Right cardiac atrium (tissue), 5 donors: ENCODE measurements at regions not wholly inside any gene's neighbourhood (a gene's known extent, or its start where the extent isn't known, plus 50 kb on each side); places are given as distances from the start of the nearest gene placed in this dataset.

ENCODE experiments used
- ATAC-seq, 2 donors: fragments of 200-7000 bp; cut with Tn5 transposase; one replicate each; pipeline versions ENCODE4 v1.8.0 to v1.9.1; 2020; ENCODE audit warnings: moderate library complexity in 2 of 2, mild to moderate bottlenecking in 1 of 2
- DNase-seq, 3 donors: peaks; one replicate each; pipeline ENCODE4 v3.0.0-alpha.2; 2020
- H3K27ac ChIP-seq: one replicate; pipeline ENCODE4 v1.5.1; 2013; ENCODE audit warnings: mild to moderate bottlenecking, low read length, control low read depth, moderate library complexity
- H3K27me3 ChIP-seq: one replicate; pipeline ENCODE4 v1.6.1; 2013; ENCODE audit not compliant: control insufficient read depth, insufficient read depth
- H3K4me1 ChIP-seq: one replicate; pipeline ENCODE4 v1.6.1; 2013; ENCODE audit warnings: low read length; ENCODE audit not compliant: control insufficient read depth, insufficient read depth
- H3K4me3 ChIP-seq: one replicate; pipeline ENCODE4 v1.5.1; 2013; ENCODE audit warnings: low read length, control low read depth
- H3K9me3 ChIP-seq: one replicate; pipeline ENCODE4 v1.6.1; 2013; ENCODE audit warnings: low read length; ENCODE audit not compliant: control insufficient read depth
- WGBS: extraction: QIAGEN DNeasy Blood & Tissue Kit; methylation state at CpG from one replicate; pipeline ENCODE4 v1.1.7; 2013; 5-methylcytosine and 5-hydroxymethylcytosine counted together
- intact Hi-C, 4 donors: fragments of 100-400 bp; cut with DNase I; formaldehyde crosslinking; loops; one replicate each; pipeline versions ENCODE4 v1.11.0 to v1.14.0; 2022 to 2023
- donor health status: healthy with polysubstance abuse.
- donor health status: DM: no; HTN: yes; CAD: no.
- donor health status: DM: no; HTN: no; CAD: no.
- donor health status: DM: no; HTN: yes; CAD: no; lungs with severe emphysema.
- donor health status: DM: yes; HTN: yes; CAD: no.

DNA sequence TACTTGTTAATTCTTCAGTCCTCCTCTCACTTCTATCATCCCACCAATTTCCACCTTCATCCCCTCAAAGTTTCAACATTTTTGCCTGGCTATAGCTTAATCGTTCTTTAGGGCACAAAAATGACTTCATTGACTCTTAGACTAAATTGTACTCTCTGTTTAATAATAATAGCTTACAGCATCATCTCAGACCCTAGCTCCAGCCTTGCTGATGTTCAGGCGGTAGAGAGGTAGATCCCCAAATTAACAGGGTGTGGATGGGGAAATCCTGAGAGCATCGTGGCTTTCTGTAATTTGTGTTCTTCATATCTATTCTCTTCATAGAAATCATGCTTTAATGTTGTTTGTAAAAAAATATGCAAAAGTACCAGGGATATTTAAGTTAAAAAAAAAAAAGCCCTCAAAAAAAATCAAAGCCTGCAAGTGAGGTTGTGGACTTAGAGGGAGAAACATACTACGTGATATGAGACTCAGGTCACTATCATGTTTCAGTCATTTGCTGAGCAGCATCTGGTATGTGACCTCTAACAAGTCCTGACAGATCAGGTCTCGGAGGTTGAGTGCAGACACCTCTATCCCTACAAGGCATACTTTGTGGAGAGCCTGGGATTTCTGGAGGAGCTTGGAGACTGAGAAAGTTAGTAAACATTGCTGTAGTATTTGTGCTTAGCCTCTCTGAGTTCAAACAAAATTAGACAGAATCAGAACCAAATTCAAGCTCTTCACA, 1063.3 kb upstream of the CITED2 start:
- DNase-seq (no peak), ATAC-seq (no peak)
- H3K27ac ChIP-seq: no peak overlapping the region
- H3K9me3 ChIP-seq: no peaks in the 10 kb centered on the region
- no peaks in the 10 kb centered on the region for H3K4me1 ChIP-seq
- intact Hi-C loops: no loop called here
- H3K27me3 ChIP-seq: no peaks in the 10 kb centered on the region
- WGBS: 81% methylated on average over 5 of the region's 5 CpGs
- H3K4me3 ChIP-seq: no peak overlapping the region

- WGBS: 59% methylated on average over 2 of the region's 2 CpGs
- Histone ChIP-seq H3K9me3 (no peaks in the 10 kb centered on the region), H3K4me3 (no peak overlapping the region), H3K27me3 (no peaks in the 10 kb centered on the region), H3K4me1 (no peaks in the 10 kb centered on the region), H3K27ac (no peak overlapping the region)
- intact Hi-C loops: no loop called here
- ATAC-seq (no peak), DNase-seq (no peak)
These were observed 1061.8 kb upstream of the CITED2 start for GRCh38 chr6:140436023-140436811.

DNA sequence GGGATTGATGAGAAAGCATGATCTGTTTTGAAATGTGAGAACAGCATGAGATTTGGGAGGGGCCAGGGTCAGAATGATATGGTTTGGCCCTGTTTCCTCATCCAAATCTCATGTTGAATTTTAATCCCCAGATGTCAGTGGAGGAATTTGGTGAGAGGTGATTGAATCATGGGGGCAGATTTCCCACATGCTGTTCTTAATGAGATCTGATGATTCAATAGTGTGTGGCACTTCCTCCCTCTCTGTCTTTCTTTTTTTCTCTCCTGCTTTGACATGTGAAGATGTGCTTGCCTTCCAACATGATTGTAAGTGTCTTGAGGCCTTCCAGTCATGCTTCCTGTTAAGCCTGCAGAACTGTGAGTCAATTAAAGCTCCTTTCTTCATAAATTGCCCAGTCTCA, 1060.3 kb upstream of the CITED2 start:
- ATAC-seq (no peak), DNase-seq (no peak)
- Histone ChIP-seq H3K27me3 (no peaks in the 10 kb centered on the region), H3K4me1 (no peaks in the 10 kb centered on the region), H3K27ac (no peak overlapping the region), H3K4me3 (no peak overlapping the region), H3K9me3 (no peaks in the 10 kb centered on the region)
- intact Hi-C loops: no loop called here

GRCh38 chr6:140433072-140433471, 1058.6 kb upstream of the CITED2 start:
- Histone ChIP-seq H3K9me3 (no peaks in the 10 kb centered on the region), H3K27me3 (no peaks in the 10 kb centered on the region), H3K4me1 (no peaks in the 10 kb centered on the region), H3K27ac (no peak overlapping the region), H3K4me3 (no peak overlapping the region)
- intact Hi-C loops: no loop called here
- 93% methylated on average over 4 of the region's 4 CpGs for WGBS
- DNase-seq (no peak), ATAC-seq (no peak)

DNA sequence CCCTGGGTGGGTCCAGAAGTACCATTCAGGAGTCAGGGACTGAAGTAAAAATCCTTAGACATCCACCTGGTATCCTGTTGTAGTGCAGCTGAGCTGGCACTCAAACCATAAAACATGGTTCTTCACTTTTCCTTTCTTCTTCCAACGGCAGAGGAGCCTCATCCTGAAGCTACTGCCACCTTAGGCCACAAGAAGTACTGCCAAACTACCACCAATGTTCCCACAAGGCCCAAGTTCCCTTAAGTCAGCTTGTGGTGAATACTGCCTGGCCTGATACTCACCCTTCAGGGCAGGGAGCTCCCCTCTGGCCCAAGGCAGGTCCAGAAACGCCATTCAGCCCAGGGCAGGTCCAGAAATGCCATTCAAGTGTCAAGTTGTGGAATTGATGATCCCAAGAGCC, 1053.4 kb upstream of the CITED2 start:
- no peak overlapping the region for H3K4me3 ChIP-seq
- no peaks in the 10 kb centered on the region for H3K4me1 ChIP-seq
- ATAC-seq (no peak), DNase-seq (no peak)
- WGBS: 91% methylated on average over 2 of the region's 2 CpGs
- intact Hi-C loops: no loop called here
- H3K9me3 ChIP-seq: no peaks in the 10 kb centered on the region
- no peak overlapping the region for H3K27ac ChIP-seq
- no peaks in the 10 kb centered on the region for H3K27me3 ChIP-seq

- intact Hi-C loops: no loop called here
- Histone ChIP-seq H3K27me3 (no peaks in the 10 kb centered on the region), H3K4me3 (no peak overlapping the region), H3K9me3 (no peaks in the 10 kb centered on the region), H3K27ac (no peak overlapping the region), H3K4me1 (no peaks in the 10 kb centered on the region)
- 94% methylated on average over 9 of the region's 9 CpGs for WGBS
- no peak for DNase-seq
- no peak for ATAC-seq
These were observed 1040.6 kb upstream of the CITED2 start for GRCh38 chr6:140414966-140415620.

GRCh38 chr6:140403020-140403419, 1028.6 kb upstream of the CITED2 start:
- Histone ChIP-seq H3K4me1 (no peaks in the 10 kb centered on the region), H3K9me3 (no peaks in the 10 kb centered on the region), H3K27me3 (no peaks in the 10 kb centered on the region), H3K4me3 (no peak overlapping the region), H3K27ac (no peak overlapping the region)
- no peak for DNase-seq
- ATAC-seq: no peak
- intact Hi-C loops: no loop called here

DNA sequence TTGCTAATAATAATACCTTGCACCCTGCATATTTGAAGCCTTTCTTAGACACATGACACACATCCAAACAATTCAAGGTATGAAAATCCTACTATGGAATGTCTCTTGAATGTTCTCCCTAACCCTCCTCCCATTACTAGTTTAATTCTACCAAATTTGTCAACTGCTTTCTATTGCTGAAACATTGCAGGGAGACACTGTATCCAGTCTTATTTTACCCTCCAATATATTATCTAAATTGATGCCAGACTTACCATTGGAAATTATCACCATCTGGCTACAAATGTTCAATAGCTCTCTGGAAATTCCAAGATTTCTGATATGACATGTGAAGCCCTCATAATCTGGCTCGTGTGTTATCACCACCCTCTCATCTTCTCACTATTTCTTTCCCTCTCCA, 1027.3 kb upstream of the CITED2 start:
- intact Hi-C loops: no loop called here
- no peak overlapping the region for H3K27ac ChIP-seq
- no peaks in the 10 kb centered on the region for H3K4me1 ChIP-seq
- no peak for ATAC-seq
- WGBS: 37% methylated on average over 1 of the region's 1 CpG
- no peaks in the 10 kb centered on the region for H3K27me3 ChIP-seq
- H3K4me3 ChIP-seq: no peak overlapping the region
- H3K9me3 ChIP-seq: no peaks in the 10 kb centered on the region
- DNase-seq: no peak

DNA sequence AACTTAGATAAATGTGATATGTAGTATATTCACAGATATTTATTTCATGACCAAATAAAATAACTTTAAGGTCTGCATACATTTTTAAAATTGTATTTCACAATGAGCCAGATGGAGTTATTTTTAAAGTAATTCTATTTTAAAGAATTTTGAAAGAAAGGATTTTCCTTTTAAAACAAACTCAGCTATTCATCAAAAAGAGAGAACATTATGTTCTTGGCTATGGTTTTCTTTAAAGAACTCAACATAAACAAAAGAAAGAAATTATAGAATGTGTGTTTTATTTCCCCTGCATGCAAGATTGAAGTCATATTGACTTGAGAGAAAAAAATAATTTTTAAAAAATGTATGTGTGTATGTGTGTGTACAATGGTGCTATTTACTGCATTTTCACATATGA, 1023.6 kb upstream of the CITED2 start:
- no peak for ATAC-seq
- H3K4me3 ChIP-seq: no peak overlapping the region
- no peak overlapping the region for H3K27ac ChIP-seq
- H3K9me3 ChIP-seq: no peaks in the 10 kb centered on the region
- H3K4me1 ChIP-seq: no peaks in the 10 kb centered on the region
- intact Hi-C loops: no loop called here
- H3K27me3 ChIP-seq: no peaks in the 10 kb centered on the region
- DNase-seq: no peak

GRCh38 chr6:140397106-140397505, 1022.7 kb upstream of the CITED2 start:
- WGBS: 96% methylated on average over 1 of the region's 1 CpG
- Histone ChIP-seq H3K4me1 (no peaks in the 10 kb centered on the region), H3K27me3 (no peaks in the 10 kb centered on the region), H3K9me3 (no peaks in the 10 kb centered on the region), H3K4me3 (no peak overlapping the region), H3K27ac (no peak overlapping the region)
- DNase-seq (no peak), ATAC-seq (no peak)
- intact Hi-C loops: no loop called here

- Histone ChIP-seq H3K27ac (no peak overlapping the region), H3K9me3 (no peaks in the 10 kb centered on the region), H3K4me3 (no peak overlapping the region), H3K27me3 (no peaks in the 10 kb centered on the region), H3K4me1 (no peaks in the 10 kb centered on the region)
- no peak for ATAC-seq
- DNase-seq: no peak
- 56% methylated on average over 6 of the region's 6 CpGs for WGBS
- intact Hi-C loops: no loop called here
These were observed 1019.5 kb upstream of the CITED2 start for GRCh38 chr6:140393665-140394540.
